Activated T-cell treated with anti-CD3 and anti-CD28 coated beads, Interleukin-2, amount 50 U/mL, for 4 hours (primary cell): ENCODE measurements at regions not wholly inside any gene's neighbourhood (a gene's known extent, or its start where the extent isn't known, plus 50 kb on each side); places are given as distances from the start of the nearest gene placed in this dataset.
"Not testable (repeated sequence)": the region's sequence is repeated elsewhere in the genome, so short reads cannot be mapped to it uniquely, and the experiment has no call there.

Experiments
- ATAC-seq, 2 donors: fragments of 200-7000 bp; cut with Tn5 transposase; one replicate each; pipeline ENCODE4 v1.10.0; 2021
- DNase-seq: peaks from one replicate; pipeline ENCODE4 v3.0.0-alpha.2; 2020
- H3K27me3 Mint-ChIP-seq: one replicate; pipeline ENCODE4 v1.8.0; 2021; ENCODE audit warnings: low read depth, mixed read lengths
- H3K36me3 Mint-ChIP-seq: one replicate; pipeline ENCODE4 v1.8.0; 2022; ENCODE audit warnings: mixed read lengths; ENCODE audit not compliant: insufficient read depth
- H3K4me1 Mint-ChIP-seq: one replicate; pipeline ENCODE4 v1.8.0; 2021; ENCODE audit warnings: low read depth, mixed read lengths
- H3K4me3 Mint-ChIP-seq: one replicate; pipeline ENCODE4 v1.8.0; 2021; ENCODE audit warnings: mild to moderate bottlenecking, moderate library complexity, mixed read lengths
- H3K9me3 Mint-ChIP-seq: one replicate; pipeline ENCODE4 v1.8.0; 2021; ENCODE audit warnings: mixed read lengths

DNA sequence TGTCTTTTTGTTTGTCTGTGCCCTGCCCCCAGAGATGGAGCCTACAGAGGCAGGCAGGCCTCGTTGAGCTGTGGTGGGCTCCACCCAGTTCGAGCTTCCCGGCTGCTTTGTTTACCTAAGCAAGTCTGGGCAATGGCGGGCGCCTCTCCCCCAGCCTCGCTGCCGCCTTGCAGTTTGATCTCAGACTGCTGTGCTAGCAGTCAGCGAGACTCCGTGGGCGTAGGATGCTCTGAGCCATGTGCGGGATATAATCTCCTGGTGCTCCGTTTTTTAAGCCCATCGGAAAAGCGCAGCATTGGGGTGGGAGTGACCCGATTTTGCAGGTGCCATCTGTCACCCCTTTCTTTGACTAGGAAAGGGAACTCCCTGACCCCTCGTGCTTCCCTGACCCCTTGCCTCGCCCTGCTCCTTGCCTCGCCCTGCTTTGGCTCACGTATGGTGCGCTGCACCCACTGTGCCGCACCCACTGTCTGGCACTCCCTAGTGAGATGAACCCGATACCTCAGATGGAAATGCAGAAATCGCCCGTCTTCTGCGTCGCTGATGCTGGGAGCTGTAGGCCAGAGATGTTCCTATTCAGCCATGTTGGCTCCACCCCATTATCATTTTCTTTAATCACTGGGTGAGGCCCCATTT is 269.0 kb upstream of the RBMS1 start:
- not testable (repeated sequence) for H3K4me1 Mint-ChIP-seq, H3K36me3 Mint-ChIP-seq, DNase-seq, H3K27me3 Mint-ChIP-seq, ATAC-seq, H3K4me3 Mint-ChIP-seq
- H3K9me3 Mint-ChIP-seq: peaks cover 11% of the 10 kb centered on the region

- Mint-ChIP-seq H3K9me3 (peaks cover 10% of the 10 kb centered on the region), H3K27me3 (no peaks in the 10 kb centered on the region)
- ATAC-seq: no peak
These were observed 289.9 kb upstream of the RBMS1 start for GRCh38 chr2:160783474-160783873.

GRCh38 chr2:160784034-160784433 is 290.4 kb upstream of the RBMS1 start:
- no peaks in the 10 kb centered on the region for H3K4me1 Mint-ChIP-seq

More at GRCh38 chr2:160783474-160783873, 289.9 kb upstream of the RBMS1 start:
- H3K4me3 Mint-ChIP-seq: no peak overlapping the region
- H3K36me3 Mint-ChIP-seq: no peaks in the 10 kb centered on the region
- H3K4me1 Mint-ChIP-seq: no peaks in the 10 kb centered on the region
- no peak for DNase-seq

DNA sequence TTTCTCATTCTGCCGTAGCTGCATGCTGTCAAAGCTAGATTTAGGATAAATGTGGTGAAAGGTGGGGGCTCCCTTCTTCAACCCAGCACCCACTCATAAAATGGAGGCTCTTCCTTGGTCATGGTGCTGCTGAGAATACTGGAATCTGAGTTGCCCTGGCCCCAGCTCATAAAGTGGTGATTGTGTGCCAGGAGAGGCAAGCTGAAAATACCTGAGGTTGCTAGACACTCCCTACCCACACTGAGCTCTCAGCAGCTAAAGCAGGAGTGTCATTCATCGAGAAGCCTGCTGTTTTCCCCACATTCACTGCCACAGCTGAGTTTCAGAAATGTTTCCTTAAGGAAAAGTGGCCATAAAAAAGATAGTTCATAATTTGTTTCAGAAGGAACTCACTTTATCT is 297.1 kb upstream of the RBMS1 start:
- no peaks in the 10 kb centered on the region for H3K36me3 Mint-ChIP-seq
- H3K27me3 Mint-ChIP-seq: no peaks in the 10 kb centered on the region
- no peak for ATAC-seq
- H3K4me3 Mint-ChIP-seq: no peak overlapping the region
- no peaks in the 10 kb centered on the region for H3K9me3 Mint-ChIP-seq
- H3K4me1 Mint-ChIP-seq: no peaks in the 10 kb centered on the region
- DNase-seq: no peak

More at GRCh38 chr2:160784034-160784433, 290.4 kb upstream of the RBMS1 start:
- Mint-ChIP-seq H3K36me3 (no peaks in the 10 kb centered on the region), H3K27me3 (no peaks in the 10 kb centered on the region), H3K9me3 (peaks cover 5% of the 10 kb centered on the region), H3K4me3 (no peak overlapping the region)
- no peak for ATAC-seq
- DNase-seq: no peak

GRCh38 chr2:160791884-160792283 is 298.3 kb upstream of the RBMS1 start:
- ATAC-seq: no peak
- H3K27me3 Mint-ChIP-seq: no peaks in the 10 kb centered on the region
- no peaks in the 10 kb centered on the region for H3K9me3 Mint-ChIP-seq
- no peak for DNase-seq
- no peaks in the 10 kb centered on the region for H3K4me1 Mint-ChIP-seq
- H3K36me3 Mint-ChIP-seq: no peaks in the 10 kb centered on the region
- no peak overlapping the region for H3K4me3 Mint-ChIP-seq

DNA sequence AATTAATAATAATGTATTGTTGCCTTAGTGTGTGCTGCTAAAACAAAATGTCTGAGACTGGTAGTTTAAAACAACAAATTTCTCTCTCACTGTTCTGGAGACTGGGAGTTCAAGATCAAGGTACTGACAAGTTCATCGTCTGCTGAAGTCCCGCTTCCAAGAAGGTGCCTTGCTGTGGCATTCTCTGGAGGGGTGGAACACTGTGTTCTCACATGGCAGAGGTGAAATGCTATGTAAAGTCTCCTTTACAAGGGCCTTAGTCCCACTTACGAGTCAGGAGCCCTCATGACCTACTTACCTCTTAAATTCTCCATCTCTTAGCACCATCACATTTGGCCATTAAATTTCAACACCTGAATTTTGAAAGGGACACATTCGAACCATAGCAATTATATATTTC is 299.2 kb upstream of the RBMS1 start:
- ATAC-seq (no peak), DNase-seq (no peak)
- H3K36me3 Mint-ChIP-seq: no peaks in the 10 kb centered on the region

GRCh38 chr2:160794926-160795325 is 301.3 kb upstream of the RBMS1 start:
- Mint-ChIP-seq H3K4me1 (no peaks in the 10 kb centered on the region), H3K36me3 (no peaks in the 10 kb centered on the region), H3K27me3 (no peaks in the 10 kb centered on the region), H3K4me3 (no peak overlapping the region), H3K9me3 (peaks cover 5% of the 10 kb centered on the region)
- no peak for ATAC-seq
- DNase-seq: no peak

More for the DNA sequence above, 299.2 kb upstream of the RBMS1 start:
- no peak overlapping the region for H3K4me3 Mint-ChIP-seq
- no peaks in the 10 kb centered on the region for H3K9me3 Mint-ChIP-seq
- H3K27me3 Mint-ChIP-seq: no peaks in the 10 kb centered on the region
- H3K4me1 Mint-ChIP-seq: no peaks in the 10 kb centered on the region

DNA sequence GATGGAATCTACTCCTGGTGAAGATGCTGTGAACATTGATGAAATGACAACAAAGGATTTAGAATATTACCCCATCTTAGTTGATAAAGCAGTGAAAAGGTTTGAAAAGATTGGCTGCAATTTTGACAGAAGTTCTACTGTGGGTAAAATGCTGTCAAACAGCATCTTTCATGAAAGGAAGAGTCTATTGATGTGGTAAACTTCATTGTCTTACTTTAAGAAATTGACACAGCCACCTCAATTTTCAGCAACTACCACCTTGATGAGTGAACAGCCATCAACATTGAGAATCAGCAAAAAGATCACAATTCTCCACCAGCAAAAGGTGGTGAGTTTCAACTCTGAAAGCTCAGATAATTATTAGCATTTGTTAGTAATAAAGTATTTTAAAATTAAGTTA is 310.3 kb upstream of the RBMS1 start:
- H3K27me3 Mint-ChIP-seq: no peaks in the 10 kb centered on the region
- H3K9me3 Mint-ChIP-seq: peaks cover 3% of the 10 kb centered on the region
- H3K4me1 Mint-ChIP-seq: peaks cover 6% of the 10 kb centered on the region
- ATAC-seq (no peak), DNase-seq (no peak)
- H3K4me3 Mint-ChIP-seq: no peak overlapping the region
- H3K36me3 Mint-ChIP-seq: no peaks in the 10 kb centered on the region

DNA sequence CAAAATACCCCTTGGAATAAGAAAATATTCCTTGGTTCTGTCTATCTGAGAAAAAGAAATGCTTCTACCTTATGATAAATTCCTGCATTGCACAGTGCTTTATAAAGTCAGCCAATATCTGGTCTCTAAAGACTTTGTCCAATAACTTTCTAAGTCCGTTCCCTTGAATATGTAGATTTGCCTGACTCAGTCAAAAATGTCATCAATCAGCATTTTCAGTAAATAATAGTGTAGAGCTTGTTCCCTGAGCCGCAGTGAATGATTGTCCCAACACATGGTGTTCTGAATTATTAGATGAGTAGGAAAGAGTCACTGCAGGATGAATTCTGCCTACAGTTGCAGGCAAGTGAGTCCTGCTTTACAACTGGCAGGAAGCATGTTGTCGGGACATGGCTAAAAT is 316.8 kb upstream of the RBMS1 start:
- Mint-ChIP-seq H3K9me3 (peaks cover 3% of the 10 kb centered on the region), H3K4me1 (no peaks in the 10 kb centered on the region), H3K4me3 (no peak overlapping the region), H3K27me3 (no peaks in the 10 kb centered on the region), H3K36me3 (no peaks in the 10 kb centered on the region)
- ATAC-seq: no peak
- DNase-seq: no peak

- ATAC-seq: no peak
These were observed 319.4 kb upstream of the RBMS1 start for GRCh38 chr2:160812830-160813505.

DNA sequence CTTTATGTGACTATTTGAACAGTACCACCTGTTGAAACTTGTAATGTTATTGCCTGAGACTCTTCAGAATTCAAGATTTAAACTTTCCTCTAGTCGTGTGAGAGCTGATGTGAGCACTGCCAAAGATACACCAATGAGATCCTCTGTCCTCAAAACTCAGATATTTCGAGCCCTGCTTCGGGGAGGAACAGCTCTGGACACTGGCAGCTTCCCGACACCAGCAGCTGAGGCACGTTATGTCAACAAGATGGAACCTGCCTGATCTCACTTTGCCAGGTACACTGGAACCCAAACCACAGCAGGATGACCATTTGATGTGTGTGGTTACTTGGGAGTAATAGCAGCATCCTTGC is 319.9 kb upstream of the RBMS1 start:
- H3K27me3 Mint-ChIP-seq: no peaks in the 10 kb centered on the region
- no peaks in the 10 kb centered on the region for H3K36me3 Mint-ChIP-seq
- ATAC-seq (no peak), DNase-seq (no peak)
- H3K9me3 Mint-ChIP-seq: no peaks in the 10 kb centered on the region
- no peak overlapping the region for H3K4me3 Mint-ChIP-seq
- H3K4me1 Mint-ChIP-seq: no peaks in the 10 kb centered on the region

More at GRCh38 chr2:160812830-160813505, 319.4 kb upstream of the RBMS1 start:
- Mint-ChIP-seq H3K4me1 (no peaks in the 10 kb centered on the region), H3K9me3 (no peaks in the 10 kb centered on the region), H3K4me3 (no peak overlapping the region), H3K36me3 (no peaks in the 10 kb centered on the region), H3K27me3 (no peaks in the 10 kb centered on the region)
- DNase-seq: no peak

DNA sequence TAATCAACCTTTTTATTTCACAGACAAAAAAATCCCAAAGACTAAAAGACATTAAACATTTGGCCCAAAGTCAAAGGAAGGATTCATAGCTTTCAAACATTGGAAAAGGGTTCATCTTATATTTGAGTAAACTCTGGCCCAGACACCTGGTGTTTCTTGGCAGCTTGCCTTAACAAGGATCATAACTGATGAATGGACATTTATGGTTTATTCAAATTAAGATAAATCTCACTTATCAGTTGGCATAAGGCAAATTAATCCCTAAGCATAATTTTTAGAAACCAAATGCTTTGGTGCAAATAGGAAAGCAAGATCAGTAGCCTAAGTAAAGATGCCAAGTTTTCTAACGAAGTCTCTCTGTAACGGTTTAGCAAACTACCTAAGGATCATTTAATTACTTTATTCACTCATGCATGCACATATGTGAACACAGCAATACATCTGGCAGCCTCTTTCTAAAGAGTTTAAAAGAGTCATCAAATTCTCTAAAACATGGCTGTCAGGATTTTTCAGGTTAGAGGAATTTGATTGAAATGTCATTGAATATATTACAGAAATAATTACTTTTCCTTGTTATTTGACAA is 323.4 kb upstream of the RBMS1 start:
- Mint-ChIP-seq H3K4me3 (no peak overlapping the region), H3K4me1 (no peaks in the 10 kb centered on the region), H3K36me3 (no peaks in the 10 kb centered on the region), H3K27me3 (no peaks in the 10 kb centered on the region), H3K9me3 (peaks cover 4% of the 10 kb centered on the region)
- ATAC-seq: no peak
- DNase-seq: no peak

GRCh38 chr2:160820691-160821090 is 327.1 kb upstream of the RBMS1 start:
- H3K36me3 Mint-ChIP-seq: peaks cover 2% of the 10 kb centered on the region
- no peak overlapping the region for H3K4me3 Mint-ChIP-seq
- ATAC-seq (no peak), DNase-seq (no peak)
- H3K4me1 Mint-ChIP-seq: no peaks in the 10 kb centered on the region
- H3K9me3 Mint-ChIP-seq: peaks cover 35% of the 10 kb centered on the region
- H3K27me3 Mint-ChIP-seq: no peaks in the 10 kb centered on the region

DNA sequence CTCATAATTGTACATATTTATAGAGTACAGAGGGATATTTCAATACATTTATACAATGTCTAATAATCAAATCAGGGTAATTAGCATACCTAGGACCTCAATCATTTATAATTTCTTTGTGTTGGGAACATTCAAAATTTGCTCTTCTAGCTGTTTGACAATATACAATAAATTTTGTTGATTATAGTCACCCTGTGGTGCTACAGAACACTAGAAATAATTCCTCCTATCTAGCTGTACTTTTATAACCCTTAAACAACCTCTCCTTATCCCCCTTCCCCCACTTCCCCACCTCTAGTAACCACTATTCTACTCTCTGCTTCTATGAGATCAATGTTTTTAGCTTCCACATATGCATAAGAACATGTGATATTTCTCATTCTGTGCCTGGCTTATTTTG is 328.4 kb upstream of the RBMS1 start:
- H3K4me1 Mint-ChIP-seq: no peaks in the 10 kb centered on the region
- peaks cover 42% of the 10 kb centered on the region for H3K9me3 Mint-ChIP-seq
- no peak overlapping the region for H3K4me3 Mint-ChIP-seq
- H3K36me3 Mint-ChIP-seq: peaks cover 4% of the 10 kb centered on the region
- H3K27me3 Mint-ChIP-seq: no peaks in the 10 kb centered on the region
- DNase-seq (no peak), ATAC-seq (no peak)

- Mint-ChIP-seq H3K27me3 (no peaks in the 10 kb centered on the region), H3K36me3 (peaks cover 7% of the 10 kb centered on the region), H3K9me3 (peaks cover 50% of the 10 kb centered on the region), H3K4me1 (no peaks in the 10 kb centered on the region), H3K4me3 (no peak overlapping the region)
- DNase-seq (no peak), ATAC-seq (no peak)
These were observed 331.8 kb upstream of the RBMS1 start for GRCh38 chr2:160825433-160825832.
